GM12891 (cell line): ENCODE measurements at regions not wholly inside any gene's neighbourhood (a gene's known extent, or its start where the extent isn't known, plus 50 kb on each side); places are given as distances from the start of the nearest gene placed in this dataset.

ENCODE experiments used
- DNase-seq: peaks from one replicate; pipeline ENCODE4 v3.0.0; 2011; ENCODE audit warnings: low spot score; ENCODE audit not compliant: insufficient read length
- FAIRE-seq: peaks from 2 replicates; lab custom pipeline; 2011; peaks lifted over from hg19 to GRCh38; lab: Jason Lieb, UNC
- PAX5 ChIP-seq: IDR thresholded peaks from 2 replicates; pipeline ENCODE4 v1.6.1; 2011; ENCODE audit warnings: low read length, moderate library complexity, mild to moderate bottlenecking; ENCODE audit not compliant: insufficient read depth, severe bottlenecking
- POLR2A ChIP-seq: IDR thresholded peaks from 2 replicates; pipeline ENCODE4 v1.6.1; 2011; ENCODE audit warnings: low read depth, low read length, control low read depth
- POLR2AphosphoS5 ChIP-seq: IDR thresholded peaks from 2 replicates; pipeline ENCODE4 v1.6.1; 2011; ENCODE audit warnings: low read depth, low read length, control low read depth
- POU2F2 ChIP-seq: IDR thresholded peaks from 2 replicates; pipeline ENCODE4 v1.6.1; 2011; ENCODE audit warnings: low read depth, mild to moderate bottlenecking, control low read depth, low read length, moderate library complexity
- SPI1 ChIP-seq: IDR thresholded peaks from 2 replicates; pipeline ENCODE4 v1.6.1; 2011; ENCODE audit warnings: low read depth, low read length, control low read depth
- TAF1 ChIP-seq: IDR thresholded peaks from 2 replicates; pipeline ENCODE4 v1.6.1; 2011; ENCODE audit warnings: low read depth, low read length, control low read depth

GRCh38 chr16:87100306-87101058 lies 216.7 kb downstream of the C16orf95 start:
- TF ChIP-seq TAF1 (no peak), SPI1 (no peak), POU2F2 (no peak), POLR2A (no peak), POLR2AphosphoS5 (no peak), PAX5 (no peak)
- no peak for DNase-seq
- FAIRE-seq, result no peak

- TF ChIP-seq POLR2AphosphoS5 (no peak), POU2F2 (no peak), POLR2A (no peak), TAF1 (no peak), SPI1 (no peak), PAX5 (no peak)
Measured at GRCh38 chr16:87101903-87102302, 215.3 kb downstream of the C16orf95 start.

GRCh38 chr16:87107201-87107600 lies 210.0 kb downstream of the C16orf95 start:
- DNase-seq (no peak), FAIRE-seq (no peak)
- TF ChIP-seq SPI1 (no peak), POLR2AphosphoS5 (no peak)

More at GRCh38 chr16:87101903-87102302, 215.3 kb downstream of the C16orf95 start:
- DNase-seq (no peak), FAIRE-seq (no peak)

GRCh38 chr16:87108278-87108677 lies 208.9 kb downstream of the C16orf95 start:
- DNase-seq, result no peak
- FAIRE-seq, result no peak
- no peak for TF ChIP-seq TAF1

GRCh38 chr16:87108941-87109340 lies 208.3 kb downstream of the C16orf95 start:
- FAIRE-seq (no peak), DNase-seq (no peak)
- no peak for TF ChIP-seq SPI1

- TF ChIP-seq PAX5 (no peak), POLR2A (no peak), POLR2AphosphoS5 (no peak), SPI1 (no peak), POU2F2 (no peak), TAF1 (no peak)
- no peak for FAIRE-seq
- DNase-seq, result no peak
Measured at GRCh38 chr16:87114832-87115231, 202.4 kb downstream of the C16orf95 start.

- DNase-seq (no peak), FAIRE-seq (no peak)
- no peak for TF ChIP-seq POU2F2
- TF ChIP-seq POLR2AphosphoS5, result no peak
- TF ChIP-seq TAF1, result no peak
- no peak for TF ChIP-seq PAX5
- no peak for TF ChIP-seq POLR2A
Measured at GRCh38 chr16:87115646-87116045, 201.5 kb downstream of the C16orf95 start.

- DNase-seq (no peak), FAIRE-seq (no peak)
- TF ChIP-seq POU2F2 (no peak), SPI1 (no peak), POLR2A (no peak), PAX5 (no peak), POLR2AphosphoS5 (no peak), TAF1 (no peak)
Measured at GRCh38 chr16:87117936-87118335, 199.3 kb downstream of the C16orf95 start.

GRCh38 chr16:87119168-87119567 lies 198.0 kb downstream of the C16orf95 start:
- TF ChIP-seq TAF1, result no peak
- DNase-seq (no peak), FAIRE-seq (no peak)

- DNase-seq, result no peak
- FAIRE-seq, result no peak
- TF ChIP-seq POU2F2 (no peak), SPI1 (no peak), POLR2AphosphoS5 (no peak), PAX5 (no peak), POLR2A (no peak), TAF1 (no peak)
Measured at GRCh38 chr16:87119748-87120147, 197.4 kb downstream of the C16orf95 start.
